ENCODE measurements at regions not wholly inside any gene's neighbourhood (a gene's known extent, or its start where the extent isn't known, plus 50 kb on each side); places are given as distances from the start of the nearest gene placed in this dataset.
"Not testable (repeated sequence)": the region's sequence is repeated elsewhere in the genome, so short reads cannot be mapped to it uniquely, and the experiment has no call there.

DNA sequence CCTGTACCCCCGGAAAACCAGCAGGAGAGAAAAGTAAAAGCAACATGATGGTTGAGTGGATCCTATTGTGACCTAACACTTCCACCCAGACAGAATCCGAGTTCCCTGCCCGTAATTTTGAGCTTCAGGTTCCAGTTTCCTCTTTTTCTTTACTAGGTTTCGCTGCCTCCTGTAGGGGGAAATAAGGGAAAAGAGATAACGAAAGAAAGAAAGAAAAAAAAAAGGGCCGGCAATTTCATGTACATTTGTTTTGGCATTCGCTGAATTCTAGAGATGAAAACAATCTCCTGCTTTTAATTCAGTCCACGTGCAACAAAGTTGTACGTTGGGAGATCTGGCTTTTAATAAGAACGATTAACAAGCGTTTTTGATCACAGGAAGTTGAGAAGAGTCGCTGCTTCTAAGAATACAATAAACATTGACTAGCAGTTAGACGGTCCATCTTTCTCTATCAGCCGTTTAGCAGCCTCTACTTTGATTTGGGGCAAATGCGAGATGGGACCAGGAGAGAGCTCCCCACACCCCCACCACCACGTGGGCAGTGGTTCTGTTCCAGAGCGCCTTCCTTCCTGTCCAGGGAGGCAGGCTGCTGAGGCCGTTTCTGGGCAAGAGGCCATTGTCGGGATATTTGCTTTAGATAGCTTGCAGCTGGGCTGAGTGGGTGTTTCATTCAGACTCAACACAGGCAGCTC is 155.9 kb upstream of the RUNX1 start:
- in situ Hi-C loops (cut with MboI; ENCODE audit: low sequenced_read_pairs) = no loop called here

GRCh38 chr21:35204125-35204524 is 155.0 kb upstream of the RUNX1 start:
- in situ Hi-C loops (cut with MboI; ENCODE audit: low sequenced_read_pairs) = no loop called here

DNA sequence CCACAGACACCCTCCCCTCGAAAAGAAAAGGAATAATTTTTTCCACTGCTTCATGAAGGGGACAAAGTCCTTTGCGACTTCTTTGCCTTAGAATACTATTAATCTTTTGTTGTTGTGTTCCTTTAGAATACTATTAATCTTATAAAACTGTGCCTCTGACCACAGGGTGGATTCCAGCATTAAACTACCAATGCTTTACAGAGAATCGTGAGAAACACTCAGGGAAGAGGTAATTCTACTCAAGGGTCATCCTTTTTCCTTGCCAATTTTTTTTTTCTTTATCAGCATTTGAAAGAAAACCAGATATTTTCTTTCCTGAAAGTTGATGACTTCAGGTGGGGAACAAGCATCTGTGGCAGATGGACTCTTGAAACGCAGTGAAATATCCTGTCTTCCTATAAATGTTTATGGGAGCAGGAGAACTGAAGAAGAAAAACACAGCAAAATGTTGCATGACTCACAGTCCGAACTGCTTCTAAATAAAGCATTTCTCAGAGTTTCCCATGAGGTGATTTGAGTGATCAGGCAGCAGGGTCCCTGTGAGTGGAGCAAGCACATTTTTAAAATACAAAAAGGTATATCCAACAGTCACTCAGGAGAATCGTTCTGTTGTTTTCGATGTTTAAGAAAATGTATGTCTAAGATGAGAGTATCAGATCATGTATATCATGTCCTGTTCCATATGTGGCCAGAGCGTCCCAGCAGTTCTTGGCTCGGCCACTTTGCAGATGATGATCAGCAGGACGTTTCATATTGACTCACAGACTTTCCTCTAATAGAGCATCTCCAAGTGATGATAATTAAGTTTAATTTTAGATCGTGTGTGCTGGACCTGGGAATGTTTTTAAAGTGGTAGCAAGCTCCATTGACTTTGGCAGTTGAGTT is 154.2 kb upstream of the RUNX1 start:
- in situ Hi-C loops (cut with MboI; ENCODE audit: low sequenced_read_pairs) = no loop called here

DNA sequence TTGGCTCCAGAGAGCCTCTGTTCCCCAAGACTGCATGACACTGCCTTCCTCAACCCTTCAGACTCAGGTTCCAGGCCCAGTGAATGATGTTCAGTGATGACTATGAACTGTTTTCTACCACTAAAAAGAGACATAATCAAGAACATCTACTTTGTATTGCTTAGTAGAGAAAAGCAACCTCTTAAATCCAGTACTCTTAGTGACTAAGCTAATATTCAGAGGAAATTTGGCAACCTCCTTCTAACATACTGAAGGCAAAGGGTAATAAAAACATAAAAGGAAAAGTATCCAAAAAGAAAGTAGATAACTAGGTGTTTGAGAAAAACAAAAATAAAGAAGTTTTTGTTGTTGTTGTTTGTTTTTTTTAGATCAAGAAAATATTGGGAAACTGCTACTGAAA is 153.3 kb upstream of the RUNX1 start:
- in situ Hi-C loops (cut with MboI; ENCODE audit: low sequenced_read_pairs) = no loop called here

GRCh38 chr21:35201799-35202198 is 152.7 kb upstream of the RUNX1 start:
- in situ Hi-C loops (cut with MboI; ENCODE audit: low sequenced_read_pairs) = no loop called here

DNA sequence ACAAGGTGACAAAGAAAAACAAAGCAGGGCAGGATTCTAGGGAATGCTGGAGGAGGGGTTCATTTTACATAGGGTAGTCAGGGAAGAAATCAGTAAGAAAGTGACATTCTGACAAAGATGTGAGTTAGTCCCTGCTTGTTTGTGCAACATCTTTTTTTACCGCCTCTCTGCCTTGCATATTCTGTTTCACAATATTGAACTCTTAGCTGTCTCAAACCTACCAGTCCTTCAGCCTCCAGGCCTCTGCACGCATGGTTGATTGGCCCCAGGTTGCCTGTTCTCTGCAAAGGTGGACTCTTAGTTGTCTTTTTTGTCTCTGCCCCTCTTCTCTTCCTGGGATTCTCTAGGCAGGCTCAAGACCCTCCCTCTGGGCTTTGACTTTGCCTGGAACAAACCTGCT is 152.2 kb upstream of the RUNX1 start:
- in situ Hi-C loops (cut with MboI; ENCODE audit: low sequenced_read_pairs) = no loop called here

DNA sequence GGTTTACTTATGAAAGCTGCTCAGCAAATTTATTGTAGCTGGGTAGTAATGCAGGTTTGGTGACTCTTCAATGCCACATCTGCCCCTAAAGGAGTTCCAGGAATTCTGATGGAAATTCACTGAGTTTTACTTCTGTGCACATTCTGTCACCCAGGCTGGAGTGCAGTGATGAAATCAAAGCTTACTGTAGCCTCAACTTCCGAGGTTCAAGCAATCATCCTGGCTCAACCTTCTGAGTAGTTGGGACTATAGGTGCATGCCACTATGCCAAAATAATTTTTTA is 150.6 kb upstream of the RUNX1 start:
- in situ Hi-C loops (cut with MboI; ENCODE audit: low sequenced_read_pairs) = no loop called here

- in situ Hi-C loops (cut with MboI; ENCODE audit: low sequenced_read_pairs) = no loop called here
Measured at GRCh38 chr21:35198982-35199732, 150.1 kb upstream of the RUNX1 start.

DNA sequence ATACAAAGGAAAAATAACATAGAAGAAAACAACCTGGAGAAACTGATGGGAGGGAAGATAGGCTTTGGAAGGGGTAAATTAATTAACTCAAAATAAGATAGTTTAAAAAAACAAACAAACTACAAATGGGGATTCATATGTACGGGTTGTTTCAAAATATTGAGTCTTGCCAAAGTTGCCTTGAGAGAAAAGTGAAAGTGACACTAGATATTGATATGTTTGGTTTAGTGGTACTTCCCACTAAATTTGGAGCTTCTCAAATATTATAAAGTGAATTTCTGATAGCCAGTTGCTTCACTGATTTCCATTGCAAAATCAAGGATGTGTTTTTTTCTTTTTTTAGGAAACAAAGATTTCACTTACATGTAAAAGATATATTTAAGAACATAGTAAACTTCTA is 149.5 kb upstream of the RUNX1 start:
- in situ Hi-C loops (cut with MboI; ENCODE audit: low sequenced_read_pairs) = no loop called here

GRCh38 chr21:35197992-35198431 is 148.9 kb upstream of the RUNX1 start:
- in situ Hi-C loops (cut with MboI; ENCODE audit: low sequenced_read_pairs) = no loop called here

GRCh38 chr21:35197191-35197590 is 148.1 kb upstream of the RUNX1 start:
- in situ Hi-C loops (cut with MboI; ENCODE audit: low sequenced_read_pairs) = no loop called here

- in situ Hi-C loops (cut with MboI; ENCODE audit: low sequenced_read_pairs) = no loop called here
Measured at GRCh38 chr21:35196128-35196527, 147.0 kb upstream of the RUNX1 start.

- in situ Hi-C loops (cut with MboI; ENCODE audit: low sequenced_read_pairs) = no loop called here
Measured at GRCh38 chr21:35195232-35195631, 146.1 kb upstream of the RUNX1 start.

DNA sequence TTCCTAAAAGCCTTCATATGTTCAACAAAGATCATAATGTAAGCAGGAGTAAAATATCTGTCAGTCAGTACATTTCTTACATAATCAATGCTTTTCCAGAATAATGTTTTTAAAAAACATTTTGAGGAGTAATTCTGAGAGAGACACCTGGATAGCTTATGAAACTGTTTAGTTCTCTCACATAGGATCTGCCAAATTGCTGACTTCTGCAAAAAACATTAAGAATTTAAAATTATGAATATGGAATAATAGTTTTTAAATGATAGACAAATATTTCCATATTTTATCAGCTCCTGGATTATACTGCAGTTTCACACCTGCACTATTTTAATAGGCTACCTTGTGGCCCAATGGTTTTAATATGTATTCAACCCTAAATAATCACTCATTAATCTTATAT is 142.7 kb upstream of the RUNX1 start:
- in situ Hi-C loops (cut with MboI; ENCODE audit: low sequenced_read_pairs) = no loop called here

GRCh38 chr21:35191128-35191527 is 142.0 kb upstream of the RUNX1 start:
- in situ Hi-C loops (cut with MboI; ENCODE audit: low sequenced_read_pairs) = no loop called here

- in situ Hi-C loops (cut with MboI; ENCODE audit: low sequenced_read_pairs) = no loop called here
Measured at GRCh38 chr21:35190201-35190701, 141.1 kb upstream of the RUNX1 start.

DNA sequence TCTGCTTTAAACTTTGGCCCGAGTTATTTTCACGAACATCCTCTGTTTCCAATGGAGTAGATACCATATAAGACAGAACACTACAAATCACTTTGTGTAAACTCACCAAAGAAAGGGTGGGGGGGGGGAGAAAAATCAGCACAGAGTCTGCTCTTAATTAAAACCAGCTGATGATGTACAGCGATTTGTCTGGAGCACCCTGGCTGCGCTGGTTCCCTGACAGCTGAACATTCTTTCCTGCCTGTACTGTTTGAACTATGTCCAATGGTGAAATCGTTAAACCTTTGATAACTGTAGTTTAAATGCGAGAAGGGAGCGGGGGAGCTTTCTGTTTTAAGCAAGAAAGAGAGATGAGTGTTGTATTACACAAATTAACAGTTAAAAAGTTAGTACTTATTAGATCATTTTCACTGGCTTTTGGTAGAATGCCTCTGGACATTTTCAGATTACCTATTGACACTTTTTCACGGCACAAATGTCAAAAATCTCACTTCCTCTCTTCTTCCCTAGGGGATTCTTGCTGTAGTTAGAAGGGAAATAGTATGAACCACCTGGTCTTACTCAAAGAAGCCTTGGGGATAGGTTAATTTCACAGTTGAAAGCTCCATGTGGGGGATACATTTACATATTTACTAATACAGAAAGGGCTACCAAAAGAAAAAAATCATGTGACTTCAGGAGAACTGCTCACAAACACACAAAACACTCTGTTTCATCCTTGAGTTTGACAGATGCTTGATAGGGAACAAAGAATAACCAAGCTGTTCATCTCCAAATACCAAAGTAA is 140.2 kb upstream of the RUNX1 start:
- in situ Hi-C loops (cut with MboI; ENCODE audit: low sequenced_read_pairs) = no loop called here

- in situ Hi-C loops (cut with MboI; ENCODE audit: low sequenced_read_pairs) = not testable (repeated sequence)
Measured at GRCh38 chr21:35183389-35183788, 134.3 kb upstream of the RUNX1 start.

DNA sequence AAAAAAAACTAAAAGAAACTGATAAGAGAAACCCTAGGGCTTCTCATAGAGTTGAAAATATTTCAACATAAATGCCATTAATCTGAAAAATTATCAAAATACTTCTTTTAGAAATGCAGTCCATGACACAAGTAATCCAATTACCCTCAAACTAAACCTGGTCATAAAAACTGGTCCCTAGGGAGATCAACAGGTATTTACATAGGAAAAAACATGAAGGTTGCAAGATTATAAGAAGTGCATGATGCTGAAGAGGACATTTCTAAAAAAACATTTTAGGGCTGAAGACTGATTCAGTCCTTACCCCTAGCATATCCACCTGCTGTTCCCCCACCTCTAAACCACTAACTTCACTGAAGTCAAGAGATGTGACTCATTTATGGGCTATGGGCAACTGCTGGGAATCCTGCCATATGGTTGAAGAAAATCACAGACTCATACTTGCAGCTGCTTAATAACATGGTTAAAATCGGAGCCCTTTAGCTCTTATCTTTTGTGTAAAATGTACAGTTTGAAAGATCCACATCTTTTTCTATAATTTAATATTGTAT is 131.0 kb upstream of the RUNX1 start:
- in situ Hi-C loops (cut with MboI; ENCODE audit: low sequenced_read_pairs) = no loop called here

GRCh38 chr21:35178827-35179226 is 129.7 kb upstream of the RUNX1 start:
- in situ Hi-C loops (cut with MboI; ENCODE audit: low sequenced_read_pairs) = no loop called here

DNA sequence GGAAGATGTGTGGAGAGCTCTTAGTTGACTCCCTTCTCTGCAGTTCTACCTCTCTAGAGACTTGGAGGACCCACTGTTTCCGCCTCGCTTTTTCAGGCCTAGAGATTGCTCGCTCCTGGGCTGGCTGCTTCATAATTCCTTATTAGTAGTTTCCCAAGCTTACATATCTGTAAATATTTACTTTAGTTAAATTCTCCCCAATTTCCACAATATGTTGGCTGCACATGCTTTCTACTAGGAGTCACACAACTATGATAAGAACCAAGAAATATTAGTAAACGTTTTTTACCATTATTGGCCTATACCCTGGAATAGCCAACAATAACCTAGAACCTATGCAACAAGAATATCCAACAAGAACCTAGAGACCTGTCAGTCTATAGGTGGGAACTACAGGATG is 129.0 kb upstream of the RUNX1 start:
- in situ Hi-C loops (cut with MboI; ENCODE audit: low sequenced_read_pairs) = no loop called here
